ENCODE measurements at regions not wholly inside any gene's neighbourhood (a gene's known extent, or its start where the extent isn't known, plus 50 kb on each side); places are given as distances from the start of the nearest gene placed in this dataset.

- H3K27me3 ChIP-seq (replicated peaks) = no peaks in the 10 kb centered on the region
- H3K4me3 ChIP-seq (ENCODE audit: low read depth, low read length) = no peak overlapping the region
- no peak for DNase-seq
- in situ Hi-C loops (cut with HindIII; ENCODE audit: low pct_ligation_motif_present, low sequenced_read_pairs) = no loop called here
- TF ChIP-seq CTCF (IDR thresholded peaks at IDR 0.05; ENCODE audit: low read depth, low read length, missing control alignments) = no peak
- H3K27ac ChIP-seq = no peak overlapping the region
- H3K36me3 ChIP-seq (replicated peaks) = no peaks in the 10 kb centered on the region
Observed at GRCh38 chrX:106341823-106342222, 173.7 kb downstream of the PWWP3B start.

- no peaks in the 10 kb centered on the region for H3K27me3 ChIP-seq (replicated peaks)
- in situ Hi-C loops (cut with HindIII; ENCODE audit: low pct_ligation_motif_present, low sequenced_read_pairs) = no loop called here
- TF ChIP-seq CTCF (IDR thresholded peaks at IDR 0.05; ENCODE audit: low read depth, low read length, missing control alignments) = no peak
- H3K36me3 ChIP-seq (replicated peaks) = no peaks in the 10 kb centered on the region
- H3K4me3 ChIP-seq (ENCODE audit: low read depth, low read length) = no peak overlapping the region
- no peak overlapping the region for H3K27ac ChIP-seq
- no peak for DNase-seq
Observed at GRCh38 chrX:106356580-106356979, 188.5 kb downstream of the PWWP3B start.

GRCh38 chrX:106363214-106363613, 195.1 kb downstream of the PWWP3B start:
- no peaks in the 10 kb centered on the region for H3K27me3 ChIP-seq (replicated peaks)
- no peak for TF ChIP-seq CTCF (IDR thresholded peaks at IDR 0.05; ENCODE audit: low read depth, low read length, missing control alignments)
- in situ Hi-C loops (cut with HindIII; ENCODE audit: low pct_ligation_motif_present, low sequenced_read_pairs) = no loop called here
- H3K27ac ChIP-seq = no peak overlapping the region
- no peaks in the 10 kb centered on the region for H3K36me3 ChIP-seq (replicated peaks)
- no peak for DNase-seq
- no peak overlapping the region for H3K4me3 ChIP-seq (ENCODE audit: low read depth, low read length)

- H3K27me3 ChIP-seq (replicated peaks) = no peaks in the 10 kb centered on the region
- DNase-seq = no peak
- in situ Hi-C loops (cut with HindIII; ENCODE audit: low pct_ligation_motif_present, low sequenced_read_pairs) = no loop called here
- H3K27ac ChIP-seq = no peak overlapping the region
- no peak overlapping the region for H3K4me3 ChIP-seq (ENCODE audit: low read depth, low read length)
- H3K36me3 ChIP-seq (replicated peaks) = no peaks in the 10 kb centered on the region
- TF ChIP-seq CTCF (IDR thresholded peaks at IDR 0.05; ENCODE audit: low read depth, low read length, missing control alignments) = no peak
Observed at GRCh38 chrX:106378616-106379015, 210.5 kb downstream of the PWWP3B start.

- in situ Hi-C loops (cut with HindIII; ENCODE audit: low pct_ligation_motif_present, low sequenced_read_pairs) = no loop called here
- no peak overlapping the region for H3K27ac ChIP-seq
- no peaks in the 10 kb centered on the region for H3K27me3 ChIP-seq (replicated peaks)
- no peak overlapping the region for H3K4me3 ChIP-seq (ENCODE audit: low read depth, low read length)
- DNase-seq = no peak
- TF ChIP-seq CTCF (IDR thresholded peaks at IDR 0.05; ENCODE audit: low read depth, low read length, missing control alignments) = no peak
- H3K36me3 ChIP-seq (replicated peaks) = no peaks in the 10 kb centered on the region
Observed at GRCh38 chrX:106391284-106391911, 220.4 kb upstream of the RADX start.

- no peaks in the 10 kb centered on the region for H3K36me3 ChIP-seq (replicated peaks)
- in situ Hi-C loops (cut with HindIII; ENCODE audit: low pct_ligation_motif_present, low sequenced_read_pairs) = no loop called here
- DNase-seq = no peak
- no peak overlapping the region for H3K27ac ChIP-seq
- no peak overlapping the region for H3K4me3 ChIP-seq (ENCODE audit: low read depth, low read length)
- H3K27me3 ChIP-seq (replicated peaks) = no peaks in the 10 kb centered on the region
- no peak for TF ChIP-seq CTCF (IDR thresholded peaks at IDR 0.05; ENCODE audit: low read depth, low read length, missing control alignments)
Observed at GRCh38 chrX:106392346-106392745, 219.4 kb upstream of the RADX start.
